Panc1 (cell line): ENCODE measurements at regions not wholly inside any gene's neighbourhood (a gene's known extent, or its start where the extent isn't known, plus 50 kb on each side); places are given as distances from the start of the nearest gene placed in this dataset.

Source experiments
- POLR2AphosphoS5 ChIP-seq: IDR thresholded peaks from 2 replicates; pipeline ENCODE4 v1.6.1; 2012; ENCODE audit warnings: mild to moderate bottlenecking, low read depth, low read length, moderate library complexity
- SIN3A ChIP-seq: IDR thresholded peaks from 2 replicates; pipeline ENCODE4 v1.6.1; 2012; ENCODE audit warnings: low read depth, mild to moderate bottlenecking, low read length, moderate library complexity, borderline replicate concordance; ENCODE audit not compliant: insufficient read depth
- TCF7L2 ChIP-seq: IDR thresholded peaks from 2 replicates; pipeline ENCODE4 v1.6.1; 2011; ENCODE audit warnings: mild to moderate bottlenecking, low read depth, low read length, inconsistent platforms
- TF ChIP-seq, protein P1 (sequence below): fragments of 450-650 bp; IDR thresholded peaks from 2 replicates; pipeline ENCODE4 v1.5.1; 2017; ENCODE audit warnings: mild to moderate bottlenecking
- TF ChIP-seq, protein P2 (sequence below), 2 experiments: IDR thresholded peaks; 2 replicates each; pipeline ENCODE4 v1.6.1; 2011 to 2012; ENCODE audit warnings: low read depth in 2 of 2, control low read depth in 1 of 2, low read length in 1 of 2, mild to moderate bottlenecking in 1 of 2, moderate library complexity in 1 of 2; ENCODE audit not compliant: insufficient read depth in 1 of 2

DNA sequence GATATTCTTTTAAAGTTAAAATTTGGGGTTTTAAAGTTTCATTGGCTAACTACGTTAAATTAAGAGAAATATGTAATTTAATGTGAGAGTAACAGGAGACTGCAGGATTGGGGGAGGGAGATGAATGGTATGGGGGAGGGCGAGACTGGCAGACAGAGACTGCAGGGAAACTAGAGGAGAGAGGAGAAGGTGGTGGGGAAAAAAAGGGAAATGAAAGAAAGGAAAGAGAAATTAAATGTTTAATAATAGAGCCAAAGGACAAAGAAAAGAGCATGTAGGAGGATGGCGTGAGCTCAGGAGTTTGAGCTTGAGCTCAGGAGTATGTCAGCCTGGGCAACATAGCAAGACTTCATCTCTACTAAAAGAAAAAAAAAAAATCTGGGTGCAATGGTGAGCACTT is 115.9 kb downstream of the RFC3 start:
- TF ChIP-seq, protein P1, sequence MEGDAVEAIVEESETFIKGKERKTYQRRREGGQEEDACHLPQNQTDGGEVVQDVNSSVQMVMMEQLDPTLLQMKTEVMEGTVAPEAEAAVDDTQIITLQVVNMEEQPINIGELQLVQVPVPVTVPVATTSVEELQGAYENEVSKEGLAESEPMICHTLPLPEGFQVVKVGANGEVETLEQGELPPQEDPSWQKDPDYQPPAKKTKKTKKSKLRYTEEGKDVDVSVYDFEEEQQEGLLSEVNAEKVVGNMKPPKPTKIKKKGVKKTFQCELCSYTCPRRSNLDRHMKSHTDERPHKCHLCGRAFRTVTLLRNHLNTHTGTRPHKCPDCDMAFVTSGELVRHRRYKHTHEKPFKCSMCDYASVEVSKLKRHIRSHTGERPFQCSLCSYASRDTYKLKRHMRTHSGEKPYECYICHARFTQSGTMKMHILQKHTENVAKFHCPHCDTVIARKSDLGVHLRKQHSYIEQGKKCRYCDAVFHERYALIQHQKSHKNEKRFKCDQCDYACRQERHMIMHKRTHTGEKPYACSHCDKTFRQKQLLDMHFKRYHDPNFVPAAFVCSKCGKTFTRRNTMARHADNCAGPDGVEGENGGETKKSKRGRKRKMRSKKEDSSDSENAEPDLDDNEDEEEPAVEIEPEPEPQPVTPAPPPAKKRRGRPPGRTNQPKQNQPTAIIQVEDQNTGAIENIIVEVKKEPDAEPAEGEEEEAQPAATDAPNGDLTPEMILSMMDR = no peak
- TF ChIP-seq POLR2AphosphoS5 (no peak), SIN3A (no peak), TCF7L2 (no peak)
- TF ChIP-seq, protein P2, sequence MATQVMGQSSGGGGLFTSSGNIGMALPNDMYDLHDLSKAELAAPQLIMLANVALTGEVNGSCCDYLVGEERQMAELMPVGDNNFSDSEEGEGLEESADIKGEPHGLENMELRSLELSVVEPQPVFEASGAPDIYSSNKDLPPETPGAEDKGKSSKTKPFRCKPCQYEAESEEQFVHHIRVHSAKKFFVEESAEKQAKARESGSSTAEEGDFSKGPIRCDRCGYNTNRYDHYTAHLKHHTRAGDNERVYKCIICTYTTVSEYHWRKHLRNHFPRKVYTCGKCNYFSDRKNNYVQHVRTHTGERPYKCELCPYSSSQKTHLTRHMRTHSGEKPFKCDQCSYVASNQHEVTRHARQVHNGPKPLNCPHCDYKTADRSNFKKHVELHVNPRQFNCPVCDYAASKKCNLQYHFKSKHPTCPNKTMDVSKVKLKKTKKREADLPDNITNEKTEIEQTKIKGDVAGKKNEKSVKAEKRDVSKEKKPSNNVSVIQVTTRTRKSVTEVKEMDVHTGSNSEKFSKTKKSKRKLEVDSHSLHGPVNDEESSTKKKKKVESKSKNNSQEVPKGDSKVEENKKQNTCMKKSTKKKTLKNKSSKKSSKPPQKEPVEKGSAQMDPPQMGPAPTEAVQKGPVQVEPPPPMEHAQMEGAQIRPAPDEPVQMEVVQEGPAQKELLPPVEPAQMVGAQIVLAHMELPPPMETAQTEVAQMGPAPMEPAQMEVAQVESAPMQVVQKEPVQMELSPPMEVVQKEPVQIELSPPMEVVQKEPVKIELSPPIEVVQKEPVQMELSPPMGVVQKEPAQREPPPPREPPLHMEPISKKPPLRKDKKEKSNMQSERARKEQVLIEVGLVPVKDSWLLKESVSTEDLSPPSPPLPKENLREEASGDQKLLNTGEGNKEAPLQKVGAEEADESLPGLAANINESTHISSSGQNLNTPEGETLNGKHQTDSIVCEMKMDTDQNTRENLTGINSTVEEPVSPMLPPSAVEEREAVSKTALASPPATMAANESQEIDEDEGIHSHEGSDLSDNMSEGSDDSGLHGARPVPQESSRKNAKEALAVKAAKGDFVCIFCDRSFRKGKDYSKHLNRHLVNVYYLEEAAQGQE (IDR thresholded peaks at IDR 0.05; ENCODE audit: insufficient read depth in 1 of 2, low read depth in 2 of 2, low read length in 1 of 2) = no peak
